Mesendoderm (in vitro differentiated cells): ENCODE measurements at regions not wholly inside any gene's neighbourhood (a gene's known extent, or its start where the extent isn't known, plus 50 kb on each side); places are given as distances from the start of the nearest gene placed in this dataset.
"Not testable (repeated sequence)": the region's sequence is repeated elsewhere in the genome, so short reads cannot be mapped to it uniquely, and the experiment has no call there.

Experiments used
- DNase-seq: peaks from one replicate; pipeline ENCODE4 v3.0.0; 2013
- H2AK5ac ChIP-seq: 2 replicates; pipeline ENCODE4 v1.6.1; 2013; ENCODE audit warnings: low read length, inconsistent platforms
- H2BK120ac ChIP-seq: 2 replicates; pipeline ENCODE4 v1.6.1; 2013; ENCODE audit warnings: low read depth, mild to moderate bottlenecking, low read length, moderate library complexity, mixed read lengths
- H2BK15ac ChIP-seq: replicated peaks from 2 replicates; pipeline ENCODE4 v1.6.1; 2013; ENCODE audit warnings: low read depth, mild to moderate bottlenecking, moderate library complexity
- H2BK5ac ChIP-seq: 2 replicates; pipeline ENCODE4 v1.6.1; 2013; ENCODE audit warnings: low read length, inconsistent platforms
- H3K18ac ChIP-seq: 2 replicates; pipeline ENCODE4 v1.6.1; 2013; ENCODE audit warnings: mild to moderate bottlenecking, low read length, mixed read lengths
- H3K23ac ChIP-seq: one replicate; pipeline ENCODE4 v1.6.1; 2013; ENCODE audit warnings: low read length
- H3K27ac ChIP-seq: 2 replicates; pipeline ENCODE4 v1.5.1; 2013; ENCODE audit warnings: low read depth, mild to moderate bottlenecking, inconsistent platforms, low read length, moderate library complexity
- H3K27me3 ChIP-seq: 2 replicates; pipeline ENCODE4 v1.6.1; 2013; ENCODE audit warnings: low read length, control low read depth, mild to moderate bottlenecking, inconsistent platforms; ENCODE audit not compliant: insufficient read depth, poor library complexity
- H3K36me3 ChIP-seq: 2 replicates; pipeline ENCODE4 v1.6.1; 2013; ENCODE audit warnings: low read length, inconsistent platforms; ENCODE audit not compliant: control insufficient read depth, insufficient read depth
- H3K4ac ChIP-seq: one replicate; pipeline ENCODE4 v1.6.1; 2013; ENCODE audit warnings: low read depth, mild to moderate bottlenecking, low read length, moderate library complexity
- H3K4me1 ChIP-seq: 2 replicates; pipeline ENCODE4 v1.6.1; 2013; ENCODE audit warnings: low read depth, low read length, inconsistent platforms; ENCODE audit not compliant: control insufficient read depth
- H3K4me2 ChIP-seq: 2 replicates; pipeline ENCODE4 v1.6.1; 2013; ENCODE audit warnings: low read length
- H3K4me3 ChIP-seq: 2 replicates; pipeline ENCODE4 v1.5.1; 2013; ENCODE audit warnings: mild to moderate bottlenecking, low read length
- H3K56ac ChIP-seq: one replicate; pipeline ENCODE4 v1.6.1; 2013; ENCODE audit warnings: low read length
- H3K79me1 ChIP-seq: 2 replicates; pipeline ENCODE4 v1.6.1; 2013; ENCODE audit warnings: low read length, inconsistent platforms
- H3K79me2 ChIP-seq: 2 replicates; pipeline ENCODE4 v1.6.1; 2013; ENCODE audit warnings: mild to moderate bottlenecking, low read length; ENCODE audit not compliant: control insufficient read depth, insufficient read depth
- H3K9ac ChIP-seq: 2 replicates; pipeline ENCODE4 v1.6.1; 2013; ENCODE audit warnings: low read length, inconsistent platforms
- H4K5ac ChIP-seq: one replicate; pipeline ENCODE4 v1.6.1; 2013; ENCODE audit warnings: low read length
- H4K8ac ChIP-seq: one replicate; pipeline ENCODE4 v1.6.1; 2013; ENCODE audit warnings: low read depth, mild to moderate bottlenecking, control low read depth, low read length, moderate library complexity
- WGBS: extraction: QIAGEN DNeasy Blood & Tissue Kit; methylation state at CpG from one replicate; pipeline ENCODE4 v1.1.7; 2013; ENCODE audit warnings: low lambda C conversion rate, missing lambda C conversion rate; ENCODE audit not compliant: insufficient coverage; ENCODE audit errors: extremely low coverage; 5-methylcytosine and 5-hydroxymethylcytosine counted together

- DNase-seq, H3K9ac ChIP-seq, H3K4me3 ChIP-seq, H3K18ac ChIP-seq, H4K5ac ChIP-seq, H3K27ac ChIP-seq, H3K56ac ChIP-seq, H2AK5ac ChIP-seq, H3K23ac ChIP-seq, H3K4ac ChIP-seq, H2BK15ac ChIP-seq, H3K27me3 ChIP-seq, H3K4me1 ChIP-seq, H4K8ac ChIP-seq, H2BK120ac ChIP-seq, H2BK5ac ChIP-seq, H3K4me2 ChIP-seq, H3K79me1 ChIP-seq, H3K36me3 ChIP-seq, H3K79me2 ChIP-seq: not testable (repeated sequence)
- no CpG with 5 or more reads among the region's 1 CpG for WGBS
Measured at GRCh38 chr15:38814254-38814653, 249.6 kb upstream of the RASGRP1 start.

- no peak overlapping the region for H2AK5ac ChIP-seq
- H2BK5ac ChIP-seq: no peak overlapping the region
- H3K27ac ChIP-seq: no peak overlapping the region
- H3K79me1 ChIP-seq: no peaks in the 10 kb centered on the region
- H2BK15ac ChIP-seq: no peak overlapping the region
- H3K4ac ChIP-seq: no peak overlapping the region
- H3K79me2 ChIP-seq: no peaks in the 10 kb centered on the region
- no peak overlapping the region for H3K4me2 ChIP-seq
- no peak overlapping the region for H3K4me3 ChIP-seq
- no peaks in the 10 kb centered on the region for H3K36me3 ChIP-seq
- H4K8ac ChIP-seq: no peak overlapping the region
- H4K5ac ChIP-seq: no peak overlapping the region
- no peak overlapping the region for H3K23ac ChIP-seq
- WGBS: no CpG with 5 or more reads among the region's 1 CpG
- no peak for DNase-seq
- H3K4me1 ChIP-seq: no peaks in the 10 kb centered on the region
- no peak overlapping the region for H3K9ac ChIP-seq
- H3K18ac ChIP-seq: no peak overlapping the region
- H3K27me3 ChIP-seq: no peaks in the 10 kb centered on the region
- no peak overlapping the region for H3K56ac ChIP-seq
- H2BK120ac ChIP-seq: no peak overlapping the region
Measured at GRCh38 chr15:38814891-38815290, 250.3 kb upstream of the RASGRP1 start.

- no peak overlapping the region for H3K56ac ChIP-seq
- no peak overlapping the region for H2AK5ac ChIP-seq
- H3K23ac ChIP-seq: no peak overlapping the region
- no peak overlapping the region for H2BK120ac ChIP-seq
- no peak overlapping the region for H3K9ac ChIP-seq
- no peak overlapping the region for H3K27ac ChIP-seq
- H4K8ac ChIP-seq: no peak overlapping the region
- no peaks in the 10 kb centered on the region for H3K79me1 ChIP-seq
- H3K79me2 ChIP-seq: no peaks in the 10 kb centered on the region
- no peak overlapping the region for H3K4me3 ChIP-seq
- H3K4ac ChIP-seq: no peak overlapping the region
- H3K36me3 ChIP-seq: no peaks in the 10 kb centered on the region
- H3K27me3 ChIP-seq: no peaks in the 10 kb centered on the region
- no CpG with 5 or more reads among the region's 12 CpGs for WGBS
- H3K4me2 ChIP-seq: no peak overlapping the region
- no peak overlapping the region for H2BK5ac ChIP-seq
- no peaks in the 10 kb centered on the region for H3K4me1 ChIP-seq
- H4K5ac ChIP-seq: no peak overlapping the region
- H3K18ac ChIP-seq: no peak overlapping the region
- no peak overlapping the region for H2BK15ac ChIP-seq
- DNase-seq: peak; percentile 90
Measured at GRCh38 chr15:38817427-38818156, 253.0 kb upstream of the RASGRP1 start.

GRCh38 chr15:38818157-38818790 lies 253.7 kb upstream of the RASGRP1 start:
- Histone ChIP-seq H2AK5ac (no peak overlapping the region), H3K27ac (no peak overlapping the region), H3K56ac (no peak overlapping the region), H4K5ac (no peak overlapping the region), H3K36me3 (no peaks in the 10 kb centered on the region), H3K9ac (no peak overlapping the region), H2BK120ac (no peak overlapping the region), H2BK15ac (no peak overlapping the region), H4K8ac (no peak overlapping the region), H3K79me2 (no peaks in the 10 kb centered on the region), H3K4ac (no peak overlapping the region), H3K18ac (no peak overlapping the region), H3K4me1 (no peaks in the 10 kb centered on the region), H3K4me3 (no peak overlapping the region), H2BK5ac (no peak overlapping the region), H3K4me2 (no peak overlapping the region), H3K79me1 (no peaks in the 10 kb centered on the region), H3K23ac (no peak overlapping the region), H3K27me3 (no peaks in the 10 kb centered on the region)
- WGBS: no CpG with 5 or more reads among the region's 9 CpGs
- DNase-seq: peak; percentile 16

- Histone ChIP-seq H3K18ac (no peak overlapping the region), H2BK120ac (no peak overlapping the region), H3K27ac (no peak overlapping the region), H3K4me2 (no peak overlapping the region), H2BK15ac (no peak overlapping the region), H3K79me2 (no peaks in the 10 kb centered on the region), H4K5ac (no peak overlapping the region), H3K27me3 (no peaks in the 10 kb centered on the region), H3K79me1 (no peaks in the 10 kb centered on the region), H3K4ac (no peak overlapping the region), H3K36me3 (no peaks in the 10 kb centered on the region), H3K23ac (no peak overlapping the region), H4K8ac (no peak overlapping the region), H3K4me3 (no peak overlapping the region), H2AK5ac (no peak overlapping the region), H2BK5ac (no peak overlapping the region), H3K9ac (no peak overlapping the region), H3K4me1 (no peaks in the 10 kb centered on the region), H3K56ac (no peak overlapping the region)
- DNase-seq: no peak
- WGBS: no CpG with 5 or more reads among the region's 8 CpGs
Measured at GRCh38 chr15:38819387-38819950, 254.9 kb upstream of the RASGRP1 start.
